OCI-LY7 (cell line): ENCODE measurements at regions not wholly inside any gene's neighbourhood (a gene's known extent, or its start where the extent isn't known, plus 50 kb on each side); places are given as distances from the start of the nearest gene placed in this dataset.

Experiments
- BruUV-seq: library from RNA; stranded (reverse); fragments of 400-500 nt; replicated peaks from 2 replicates; lab custom pipeline; 2021; lab: Mats Ljungman, UMichigan
- CTCF ChIA-PET: fragments of 300-600 bp; sonication (Branson Sonifier 250); formaldehyde crosslinking; loops from one replicate; lab custom pipeline; 2022; ENCODE audit warnings: antibody characterized with exemption; ENCODE audit not compliant: unreplicated experiment; lab: Charles Lee
- POLR2A ChIA-PET: fragments of 300-600 bp; sonication (Branson Sonifier 250); formaldehyde crosslinking; loops from one replicate; lab custom pipeline; 2022; ENCODE audit warnings: antibody characterized with exemption; lab: Charles Lee
- DNase-seq: peaks from one replicate; pipeline ENCODE4 v3.0.0-alpha.2; 2015; ENCODE audit warnings: low spot score
- H2AFZ ChIP-seq: fragments of 200-600 bp; sonication (generic), shearing (Covaris generic); 2 replicates; pipeline ENCODE4 v1.6.1; 2014; ENCODE audit warnings: mild to moderate bottlenecking, antibody characterized with exemption, low read length, moderate library complexity
- H3K27ac ChIP-seq: fragments of 200-600 bp; sonication (generic); 2 replicates; pipeline ENCODE4 v1.5.1; 2014; ENCODE audit warnings: mixed run types, low read depth, mild to moderate bottlenecking, moderate library complexity, low read length, inconsistent platforms; ENCODE audit not compliant: poor library complexity, severe bottlenecking
- H3K36me3 ChIP-seq: fragments of 200-600 bp; sonication (generic); 2 replicates; pipeline ENCODE4 v1.6.1; 2014; ENCODE audit warnings: mild to moderate bottlenecking, antibody characterized with exemption, low read length, moderate library complexity, mixed read lengths; ENCODE audit not compliant: insufficient read depth
- H3K4me1 ChIP-seq: fragments of 200-600 bp; sonication (generic); 2 replicates; pipeline ENCODE4 v1.5.1; 2014; ENCODE audit warnings: mild to moderate bottlenecking, low read length; ENCODE audit not compliant: insufficient read depth, poor library complexity, severe bottlenecking
- H3K4me2 ChIP-seq: fragments of 200-600 bp; sonication (generic); 2 replicates; pipeline ENCODE4 v1.6.1; 2014; ENCODE audit warnings: mild to moderate bottlenecking, low read length
- H3K4me3 ChIP-seq: fragments of 200-600 bp; sonication (generic); 2 replicates; pipeline ENCODE4 v1.5.1; 2014; ENCODE audit warnings: mild to moderate bottlenecking, low read depth, low read length; ENCODE audit not compliant: poor library complexity, severe bottlenecking
- H3K79me2 ChIP-seq: fragments of 200-600 bp; sonication (generic); 2 replicates; pipeline ENCODE4 v1.6.1; 2016; ENCODE audit warnings: low read depth, mild to moderate bottlenecking, low read length, moderate library complexity, mixed read lengths; ENCODE audit not compliant: insufficient read depth
- H3K9me2 ChIP-seq: fragments of 200-600 bp; sonication (generic); 2 replicates; pipeline ENCODE4 v1.6.1; 2016; ENCODE audit warnings: mild to moderate bottlenecking, low read length, mixed read lengths; ENCODE audit not compliant: insufficient read depth
- H3K9me3 ChIP-seq: fragments of 200-600 bp; sonication (generic); 2 replicates; pipeline ENCODE4 v1.6.1; 2014; ENCODE audit warnings: mild to moderate bottlenecking, mixed run types, low read length, mixed read lengths
- H4K20me1 ChIP-seq: fragments of 200-600 bp; sonication (generic); 2 replicates; pipeline ENCODE4 v1.6.1; 2014; ENCODE audit warnings: mild to moderate bottlenecking, antibody characterized with exemption, low read length, moderate library complexity, mixed read lengths; ENCODE audit not compliant: insufficient read depth
- EZH2phosphoT487 ChIP-seq: fragments of 200-600 bp; sonication (generic); IDR thresholded peaks from 2 replicates; pipeline ENCODE4 v1.6.1; 2018; ENCODE audit warnings: low read depth, borderline replicate concordance, mild to moderate bottlenecking, mixed run types, antibody characterized with exemption, low read length, moderate library complexity, mixed read lengths
- intact Hi-C: fragments of 100-400 bp; cut with micrococcal nuclease; formaldehyde crosslinking; loops from one replicate; pipeline ENCODE4 v1.10.0; 2022; ENCODE audit not compliant: unreplicated experiment
- TF ChIP-seq, protein P1 (sequence below): fragments of 200-600 bp; sonication (generic); conservative IDR thresholded peaks from 2 replicates; pipeline ENCODE4 v1.5.1; 2014; ENCODE audit warnings: mild to moderate bottlenecking, antibody characterized with exemption, low read length, moderate library complexity, mixed read lengths

DNA sequence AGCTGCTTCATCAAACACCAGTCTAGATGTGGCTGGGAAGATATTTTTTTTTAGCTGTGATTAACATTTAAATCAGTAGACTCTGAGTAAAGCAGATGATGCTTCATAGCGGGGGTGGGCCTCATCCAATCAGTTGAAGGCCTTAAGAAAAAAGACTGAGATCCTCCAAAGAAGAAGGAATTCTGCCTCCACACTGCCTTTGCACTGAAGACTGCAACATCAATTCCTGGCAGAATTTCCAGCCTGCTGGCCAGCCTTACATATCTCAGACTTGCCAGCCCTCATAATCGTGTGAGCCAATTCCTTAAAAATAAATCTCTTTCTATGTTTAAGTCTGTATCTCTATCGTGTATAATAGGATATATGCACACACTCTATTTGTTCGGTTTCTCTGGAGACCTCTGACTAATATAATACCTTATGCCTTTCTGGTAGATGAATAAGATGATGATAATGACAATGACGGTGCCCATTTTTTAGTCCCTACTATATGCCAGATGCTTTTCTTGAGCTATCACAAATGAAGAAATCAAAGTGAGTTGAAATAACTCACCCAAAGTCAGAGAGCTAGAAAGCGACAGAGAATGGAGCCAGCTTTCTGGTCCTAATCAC is 66.1 kb upstream of the SOD3 start:
- no peak for DNase-seq
- Histone ChIP-seq H4K20me1 (no peaks in the 10 kb centered on the region), H2AFZ (no peak overlapping the region), H3K27ac (no peak overlapping the region), H3K9me2 (no peaks in the 10 kb centered on the region), H3K79me2 (no peaks in the 10 kb centered on the region), H3K36me3 (no peaks in the 10 kb centered on the region), H3K9me3 (no peaks in the 10 kb centered on the region), H3K4me3 (no peak overlapping the region), H3K4me2 (no peak overlapping the region), H3K4me1 (no peaks in the 10 kb centered on the region)
- intact Hi-C loops = no loop called here
- no peak for TF ChIP-seq EZH2phosphoT487
- no TSS peak for BruUV-seq
- CTCF ChIA-PET = no interaction called here
- POLR2A ChIA-PET = interaction anchor here (0.6 kb wide), 1 partner anchor 168 kb away, joined by 3 read pairs; no protein-coding TSS in a partner anchor

DNA sequence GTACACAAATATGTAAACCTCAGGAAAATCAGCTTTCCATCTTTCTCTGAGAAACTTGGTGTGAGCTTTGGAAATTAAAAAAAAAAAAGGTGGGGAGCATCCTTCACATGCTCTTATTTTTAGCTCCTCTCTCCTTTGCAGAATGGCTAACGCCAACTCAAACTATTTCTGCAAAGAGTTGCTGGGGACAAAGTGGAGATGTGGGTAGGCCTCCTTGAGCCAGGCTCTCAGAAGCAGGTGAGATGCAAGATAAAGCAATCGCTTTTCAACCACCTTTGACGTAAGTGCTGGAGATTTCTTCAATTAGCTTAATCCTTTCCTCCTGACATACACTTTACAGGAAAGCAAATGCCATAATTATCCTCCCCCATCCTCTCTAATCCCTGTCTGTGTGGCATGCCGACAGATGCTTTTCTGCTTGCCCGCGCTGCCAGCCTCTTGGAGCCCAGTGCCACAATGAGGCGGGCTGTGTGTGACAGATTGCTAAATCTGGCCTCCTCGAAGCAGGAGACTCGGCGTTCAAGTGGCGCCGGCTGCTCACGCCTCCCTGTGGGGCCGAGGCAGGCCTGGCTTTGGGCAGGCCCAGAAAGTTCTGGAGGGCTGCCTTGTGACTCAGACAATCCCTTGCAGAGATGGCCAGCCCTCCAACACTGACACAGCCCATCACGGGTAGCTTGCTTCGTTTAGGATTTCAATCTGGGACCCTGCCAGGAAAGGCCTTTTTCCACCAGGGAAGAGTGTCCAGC is 64.9 kb upstream of the SOD3 start:
- Histone ChIP-seq H3K9me2 (no peaks in the 10 kb centered on the region), H3K79me2 (no peaks in the 10 kb centered on the region), H3K9me3 (no peaks in the 10 kb centered on the region), H2AFZ (no peak overlapping the region), H3K4me3 (no peak overlapping the region), H3K36me3 (no peaks in the 10 kb centered on the region), H3K27ac (no peak overlapping the region), H3K4me2 (no peak overlapping the region), H3K4me1 (no peaks in the 10 kb centered on the region), H4K20me1 (no peaks in the 10 kb centered on the region)
- ChIA-PET CTCF (no interaction called here), POLR2A (interaction anchor here (0.6 kb wide), 1 partner anchor 968 kb away, joined by 3 read pairs; no protein-coding TSS in a partner anchor)
- no TSS peak for BruUV-seq
- no peak for DNase-seq
- no peak for TF ChIP-seq EZH2phosphoT487
- TF ChIP-seq, protein P1, sequence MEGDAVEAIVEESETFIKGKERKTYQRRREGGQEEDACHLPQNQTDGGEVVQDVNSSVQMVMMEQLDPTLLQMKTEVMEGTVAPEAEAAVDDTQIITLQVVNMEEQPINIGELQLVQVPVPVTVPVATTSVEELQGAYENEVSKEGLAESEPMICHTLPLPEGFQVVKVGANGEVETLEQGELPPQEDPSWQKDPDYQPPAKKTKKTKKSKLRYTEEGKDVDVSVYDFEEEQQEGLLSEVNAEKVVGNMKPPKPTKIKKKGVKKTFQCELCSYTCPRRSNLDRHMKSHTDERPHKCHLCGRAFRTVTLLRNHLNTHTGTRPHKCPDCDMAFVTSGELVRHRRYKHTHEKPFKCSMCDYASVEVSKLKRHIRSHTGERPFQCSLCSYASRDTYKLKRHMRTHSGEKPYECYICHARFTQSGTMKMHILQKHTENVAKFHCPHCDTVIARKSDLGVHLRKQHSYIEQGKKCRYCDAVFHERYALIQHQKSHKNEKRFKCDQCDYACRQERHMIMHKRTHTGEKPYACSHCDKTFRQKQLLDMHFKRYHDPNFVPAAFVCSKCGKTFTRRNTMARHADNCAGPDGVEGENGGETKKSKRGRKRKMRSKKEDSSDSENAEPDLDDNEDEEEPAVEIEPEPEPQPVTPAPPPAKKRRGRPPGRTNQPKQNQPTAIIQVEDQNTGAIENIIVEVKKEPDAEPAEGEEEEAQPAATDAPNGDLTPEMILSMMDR = no peak
- intact Hi-C loops = no loop called here

- POLR2A ChIA-PET = no interaction called here
- Histone ChIP-seq H3K4me2 (no peak overlapping the region), H3K36me3 (no peaks in the 10 kb centered on the region), H4K20me1 (no peaks in the 10 kb centered on the region), H3K79me2 (no peaks in the 10 kb centered on the region), H3K9me2 (no peaks in the 10 kb centered on the region), H2AFZ (no peak overlapping the region), H3K4me1 (no peaks in the 10 kb centered on the region), H3K9me3 (no peaks in the 10 kb centered on the region), H3K27ac (no peak overlapping the region), H3K4me3 (no peak overlapping the region)
- intact Hi-C loops = no loop called here
- DNase-seq = no peak
- TF ChIP-seq, protein P1 = no peak
- TF ChIP-seq EZH2phosphoT487 = no peak
- CTCF ChIA-PET = no interaction called here
- no TSS peak for BruUV-seq
Measured at GRCh38 chr4:24731448-24731847, 63.9 kb upstream of the SOD3 start.
